HG02610 (cell line): ENCODE measurements at regions not wholly inside any gene's neighbourhood (a gene's known extent, or its start where the extent isn't known, plus 50 kb on each side); places are given as distances from the start of the nearest gene placed in this dataset.
"Not testable (repeated sequence)": the region's sequence is repeated elsewhere in the genome, so short reads cannot be mapped to it uniquely, and the experiment has no call there.

Experiments
- ATAC-seq: cut with Tn5 transposase; IDR thresholded peaks from one replicate; pipeline ENCODE4 v1.9.1; 2021; ENCODE audit warnings: mild to moderate bottlenecking, moderate library complexity; ENCODE audit not compliant: unreplicated experiment

GRCh38 chr19:31444931-31445330 lies 95.7 kb upstream of the TSHZ3 start:
- no peak for ATAC-seq

GRCh38 chr19:31445406-31445805 lies 96.2 kb upstream of the TSHZ3 start:
- no peak for ATAC-seq

GRCh38 chr19:31448221-31448657 lies 99.0 kb upstream of the TSHZ3 start:
- no peak for ATAC-seq

- ATAC-seq: no peak
Measured at GRCh38 chr19:31449379-31449778, 100.1 kb upstream of the TSHZ3 start.

GRCh38 chr19:31450696-31451095 lies 101.5 kb upstream of the TSHZ3 start:
- no peak for ATAC-seq

- ATAC-seq: no peak
Measured at GRCh38 chr19:31451686-31452330, 102.6 kb upstream of the TSHZ3 start.

GRCh38 chr19:31459430-31459829 lies 110.2 kb upstream of the TSHZ3 start:
- no peak for ATAC-seq

GRCh38 chr19:31461814-31462539 lies 112.7 kb upstream of the TSHZ3 start:
- ATAC-seq: no peak

- no peak for ATAC-seq
Measured at GRCh38 chr19:31470229-31470939, 121.1 kb upstream of the TSHZ3 start.

- ATAC-seq: no peak
Measured at GRCh38 chr19:31470952-31471351, 121.7 kb upstream of the TSHZ3 start.

- no peak for ATAC-seq
Measured at GRCh38 chr19:31478241-31478640, 129.0 kb upstream of the TSHZ3 start.

GRCh38 chr19:31483226-31483857 lies 134.1 kb upstream of the TSHZ3 start:
- no peak for ATAC-seq

- not testable (repeated sequence) for ATAC-seq
Measured at GRCh38 chr19:31484858-31485410, 135.7 kb upstream of the TSHZ3 start.

- no peak for ATAC-seq
Measured at GRCh38 chr19:31485472-31485871, 136.2 kb upstream of the TSHZ3 start.

- no peak for ATAC-seq
Measured at GRCh38 chr19:31491242-31491641, 142.0 kb upstream of the TSHZ3 start.

GRCh38 chr19:31492050-31492449 lies 142.8 kb upstream of the TSHZ3 start:
- no peak for ATAC-seq

- ATAC-seq: no peak
Measured at GRCh38 chr19:31496076-31496475, 146.8 kb upstream of the TSHZ3 start.

- ATAC-seq: no peak
Measured at GRCh38 chr19:31497709-31498108, 148.5 kb upstream of the TSHZ3 start.

GRCh38 chr19:31498781-31499180 lies 149.5 kb upstream of the TSHZ3 start:
- ATAC-seq: no peak

- no peak for ATAC-seq
Measured at GRCh38 chr19:31499281-31500196, 150.3 kb upstream of the TSHZ3 start.
